BJ (cell line): ENCODE measurements at regions not wholly inside any gene's neighbourhood (a gene's known extent, or its start where the extent isn't known, plus 50 kb on each side); places are given as distances from the start of the nearest gene placed in this dataset.

Experiments
- CTCF ChIA-PET: fragments of 350-600 bp; formaldehyde crosslinking; extraction: SDS; loops from one replicate; lab custom pipeline; 2021; ENCODE audit warnings: antibody characterized with exemption, inconsistent platforms; lab: Yijun Ruan, JAX
- POLR2A ChIA-PET: fragments of 300-600 bp; sonication (Branson Sonifier 250); formaldehyde crosslinking; extraction: SDS; loops from one replicate; lab custom pipeline; 2021; ENCODE audit warnings: antibody characterized with exemption; lab: Charles Lee
- DNase-seq: peaks from one replicate; pipeline ENCODE4 v3.0.0-alpha.2; 2011; ENCODE audit warnings: low read depth
- H3K27me3 ChIP-seq: 2 replicates; pipeline ENCODE4 v1.6.0; 2011; ENCODE audit warnings: low read length; ENCODE audit not compliant: control insufficient read depth, insufficient read depth
- H3K36me3 ChIP-seq: 2 replicates; pipeline ENCODE4 v1.5.1; 2011; ENCODE audit warnings: low read length; ENCODE audit not compliant: control insufficient read depth, insufficient read depth
- H3K4me3 ChIP-seq: 2 replicates; pipeline ENCODE4 v1.5.1; 2011; ENCODE audit warnings: low read depth, mild to moderate bottlenecking, control low read depth, low read length
- TF ChIP-seq, protein P1 (sequence below): IDR thresholded peaks from 2 replicates; pipeline ENCODE4 v1.5.1; 2011; ENCODE audit warnings: low read depth, mild to moderate bottlenecking, control low read depth, inconsistent platforms, low read length, moderate library complexity; ENCODE audit not compliant: insufficient read depth

GRCh38 chr15:83396101-83396500 lies 51.0 kb upstream of the SH3GL3 start:
- DNase-seq = no peak
- Histone ChIP-seq H3K27me3 (no peaks in the 10 kb centered on the region), H3K4me3 (no peak overlapping the region), H3K36me3 (no peaks in the 10 kb centered on the region)
- TF ChIP-seq, protein P1, sequence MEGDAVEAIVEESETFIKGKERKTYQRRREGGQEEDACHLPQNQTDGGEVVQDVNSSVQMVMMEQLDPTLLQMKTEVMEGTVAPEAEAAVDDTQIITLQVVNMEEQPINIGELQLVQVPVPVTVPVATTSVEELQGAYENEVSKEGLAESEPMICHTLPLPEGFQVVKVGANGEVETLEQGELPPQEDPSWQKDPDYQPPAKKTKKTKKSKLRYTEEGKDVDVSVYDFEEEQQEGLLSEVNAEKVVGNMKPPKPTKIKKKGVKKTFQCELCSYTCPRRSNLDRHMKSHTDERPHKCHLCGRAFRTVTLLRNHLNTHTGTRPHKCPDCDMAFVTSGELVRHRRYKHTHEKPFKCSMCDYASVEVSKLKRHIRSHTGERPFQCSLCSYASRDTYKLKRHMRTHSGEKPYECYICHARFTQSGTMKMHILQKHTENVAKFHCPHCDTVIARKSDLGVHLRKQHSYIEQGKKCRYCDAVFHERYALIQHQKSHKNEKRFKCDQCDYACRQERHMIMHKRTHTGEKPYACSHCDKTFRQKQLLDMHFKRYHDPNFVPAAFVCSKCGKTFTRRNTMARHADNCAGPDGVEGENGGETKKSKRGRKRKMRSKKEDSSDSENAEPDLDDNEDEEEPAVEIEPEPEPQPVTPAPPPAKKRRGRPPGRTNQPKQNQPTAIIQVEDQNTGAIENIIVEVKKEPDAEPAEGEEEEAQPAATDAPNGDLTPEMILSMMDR = no peak
- ChIA-PET CTCF (interaction anchor here (1.0 kb wide), 1 partner anchor 27 kb away, joined by 3 read pairs; no protein-coding TSS in a partner anchor), POLR2A (interaction anchor here (0.6 kb wide), 2 partner anchors 13 to 44 kb away, joined by 3 to 5 read pairs; no protein-coding TSS in a partner anchor)
